NCI-H446 treated with DMSO at 0.1 percent for 48 hours (cell line): ENCODE measurements at regions not wholly inside any gene's neighbourhood (a gene's known extent, or its start where the extent isn't known, plus 50 kb on each side); places are given as distances from the start of the nearest gene placed in this dataset.
A peak's percentile ranks its signal among the peaks of the same experiment; 100 is the strongest.

Experiments
- DNase-seq: peaks from one replicate; lab custom pipeline; 2025; lab: John Stamatoyannopoulos, UW

DNA sequence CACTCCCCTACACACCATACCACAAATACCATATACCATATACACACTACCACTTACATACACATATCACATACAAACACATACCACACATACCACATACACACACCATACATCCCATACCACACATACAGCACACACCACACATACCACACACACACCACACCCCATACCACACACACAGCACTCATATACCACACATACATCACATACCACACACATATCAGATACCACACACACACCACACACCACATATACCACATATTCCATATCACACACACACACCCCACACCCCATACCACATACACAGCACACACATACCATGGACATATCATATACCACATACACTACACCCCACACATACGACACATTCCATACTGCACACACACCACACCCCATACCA lies 276.6 kb downstream of the GADD45G start:
- DNase-seq = no peak

GRCh38 chr9:89882930-89883361 lies 278.1 kb downstream of the GADD45G start:
- no peak for DNase-seq

GRCh38 chr9:89883401-89884341 lies 278.9 kb downstream of the GADD45G start:
- DNase-seq = no peak

DNA sequence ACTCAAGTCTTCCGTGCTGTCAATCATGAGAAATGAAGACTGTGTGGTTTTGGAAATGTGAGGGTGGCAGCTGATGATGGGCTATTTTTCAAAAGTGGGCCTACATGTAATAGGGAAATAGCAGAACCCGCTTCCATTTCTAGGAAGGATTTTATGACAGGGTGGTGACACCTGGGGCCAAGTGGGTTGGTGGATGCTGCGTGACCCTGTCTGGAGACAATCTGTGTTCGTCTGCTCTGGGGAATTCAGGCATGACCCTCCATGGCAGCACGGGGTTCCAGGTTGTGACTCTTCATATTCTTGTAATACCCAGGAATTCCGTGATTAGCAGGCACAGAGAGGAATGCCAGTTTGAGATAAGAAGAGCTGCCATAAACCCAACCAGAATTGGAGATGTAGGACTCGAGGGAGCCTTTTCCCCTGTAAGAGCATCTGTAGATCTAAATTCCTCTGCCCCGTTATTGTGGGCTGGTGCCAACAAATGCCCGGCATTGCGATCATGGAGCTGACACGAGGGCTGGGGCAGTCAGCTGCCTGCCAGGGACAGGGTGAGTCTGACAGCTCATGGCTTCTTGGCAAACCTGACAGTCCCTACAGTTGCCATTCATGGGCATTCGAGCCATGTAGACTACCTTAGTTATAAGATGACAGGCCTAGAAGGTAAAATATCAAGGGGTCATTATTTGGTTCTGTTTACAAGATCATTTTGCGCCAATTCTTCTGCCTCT lies 279.7 kb downstream of the GADD45G start:
- DNase-seq = no peak

DNA sequence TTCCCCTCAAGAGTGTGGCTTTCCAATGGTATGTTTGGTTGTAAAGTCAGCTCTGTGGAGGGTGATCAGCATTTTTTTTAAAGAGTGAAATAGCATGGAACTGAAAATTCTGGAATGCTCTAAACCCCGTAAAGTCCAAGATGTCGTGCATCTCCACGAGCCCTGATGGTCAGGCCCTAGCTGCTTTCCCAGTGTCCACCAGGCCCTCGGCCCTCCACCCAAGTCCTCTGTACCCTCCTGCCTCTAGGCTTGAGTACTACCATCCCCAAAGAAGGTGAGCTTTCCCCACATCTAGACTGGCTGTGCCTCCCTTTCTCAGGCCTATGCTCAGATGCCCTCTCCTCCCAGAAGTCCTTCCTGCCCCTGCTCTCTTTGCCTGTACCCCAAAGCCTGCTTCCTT lies 280.3 kb downstream of the GADD45G start:
- no peak for DNase-seq

GRCh38 chr9:89886281-89886700 lies 281.5 kb downstream of the GADD45G start:
- DNase-seq = no peak

DNA sequence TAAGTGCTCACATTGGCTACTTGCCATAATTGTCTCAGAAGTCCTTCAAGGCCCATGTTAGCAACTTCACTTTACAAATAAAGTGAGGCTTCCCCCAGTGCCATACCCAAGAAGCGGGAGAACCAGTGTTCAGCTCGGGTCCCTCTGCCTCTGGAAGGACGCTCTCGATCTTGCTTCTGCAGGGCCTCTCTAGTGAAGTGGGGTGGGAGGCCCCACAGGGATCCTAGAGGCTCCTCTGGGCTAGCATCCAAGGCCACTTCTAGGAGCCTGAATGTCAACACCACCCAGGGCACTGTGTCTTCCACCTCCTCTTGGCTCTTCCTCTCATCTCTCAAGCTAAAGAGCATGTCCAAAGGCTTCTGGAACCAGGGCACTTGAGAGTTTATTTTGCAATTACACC lies 282.5 kb downstream of the GADD45G start:
- no peak for DNase-seq

DNA sequence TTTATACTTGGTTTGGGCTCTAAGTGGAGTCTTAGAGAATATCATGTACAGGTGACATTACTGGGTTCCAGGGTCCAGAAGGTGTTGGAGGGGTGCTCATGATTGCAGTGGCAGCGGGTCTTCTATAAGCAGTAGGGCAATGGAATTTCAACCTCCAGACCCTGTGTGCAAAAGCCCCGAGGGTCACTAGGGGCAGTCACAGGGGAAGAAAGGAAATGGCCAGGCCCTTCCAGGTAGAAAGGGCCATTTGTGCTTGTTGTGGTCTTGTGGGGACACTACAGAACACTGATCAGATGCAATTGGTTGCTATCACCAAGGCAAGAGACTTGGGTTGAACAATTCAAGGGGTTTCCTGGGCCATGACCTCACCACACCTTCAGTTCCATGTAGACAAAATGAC lies 283.4 kb downstream of the GADD45G start:
- DNase-seq = no peak

DNA sequence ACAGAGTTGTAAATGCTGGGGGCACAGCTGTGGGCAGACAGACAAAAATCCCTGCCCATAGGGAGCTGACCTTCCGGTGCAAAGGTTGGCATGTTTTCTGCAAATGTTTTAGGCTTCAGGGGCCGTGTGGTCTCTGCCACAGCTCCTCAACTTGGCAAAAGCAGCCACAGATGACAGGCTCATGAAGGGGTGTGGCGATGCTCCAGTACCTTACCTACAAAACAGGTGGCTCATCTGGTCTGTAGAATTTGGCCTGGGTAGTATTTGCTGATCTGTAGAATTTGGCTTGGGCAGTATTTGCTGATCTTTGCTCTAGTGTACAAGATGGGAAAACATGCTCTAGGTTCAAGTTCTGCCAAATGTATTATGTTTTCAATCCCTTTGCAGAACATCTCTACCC lies 283.9 kb downstream of the GADD45G start:
- DNase-seq = no peak

GRCh38 chr9:89889865-89890264 lies 285.1 kb downstream of the GADD45G start:
- DNase-seq = no peak

- DNase-seq = no peak
Measured at GRCh38 chr9:89890326-89890980, 285.6 kb downstream of the GADD45G start.

DNA sequence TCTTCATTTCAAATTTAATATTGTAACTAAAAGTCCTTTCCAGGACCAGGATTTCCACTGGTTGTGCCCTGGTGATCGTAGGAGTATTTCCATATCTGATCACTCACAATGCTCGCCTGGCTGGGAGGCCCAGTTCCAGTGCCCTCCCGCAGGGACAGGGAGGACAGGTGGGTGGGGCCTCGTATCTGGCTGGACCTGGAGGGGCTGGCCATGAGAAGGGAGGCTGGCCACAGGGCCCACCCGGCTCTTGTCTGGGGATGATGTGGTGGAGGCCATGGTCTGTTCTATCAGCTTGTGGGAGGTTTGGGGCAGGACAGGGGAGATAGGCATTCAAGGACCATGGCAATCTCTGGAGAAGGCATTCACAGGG lies 286.4 kb downstream of the GADD45G start:
- no peak for DNase-seq

DNA sequence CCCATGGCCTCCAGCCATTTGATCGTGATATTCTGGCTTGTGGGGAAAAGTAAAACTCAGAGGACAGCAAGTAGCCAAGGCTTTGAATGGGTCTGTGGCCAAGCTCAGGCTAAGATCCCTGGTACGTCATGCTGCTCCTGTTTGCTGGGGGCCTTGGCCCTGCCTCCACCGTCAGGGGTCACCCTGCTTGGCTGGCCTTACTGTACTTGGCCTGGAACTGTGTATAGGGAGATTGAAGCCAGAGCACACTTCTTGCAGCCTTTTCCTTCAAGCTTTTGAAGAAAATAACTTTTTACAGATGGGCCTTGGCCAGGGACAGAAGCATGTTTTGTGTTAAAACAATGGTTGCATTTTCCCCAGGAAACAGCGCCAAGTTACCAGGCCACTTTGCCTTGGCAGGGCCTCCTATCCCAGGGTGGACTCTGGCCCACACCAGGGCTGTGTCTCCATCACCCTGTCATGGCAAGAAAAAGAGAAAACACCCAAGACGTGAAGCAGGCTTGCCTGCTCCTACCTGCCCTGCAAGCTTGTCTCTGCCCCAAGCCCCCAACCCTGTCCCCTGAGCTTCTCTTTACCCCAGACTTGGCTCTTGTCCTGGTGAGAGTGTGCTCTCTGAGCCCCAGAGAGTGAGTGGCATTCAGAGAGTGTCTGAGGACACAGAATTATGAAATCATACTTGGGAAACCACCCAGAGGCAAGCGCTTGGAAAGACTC lies 286.9 kb downstream of the GADD45G start:
- peak; percentile 37 for DNase-seq

DNA sequence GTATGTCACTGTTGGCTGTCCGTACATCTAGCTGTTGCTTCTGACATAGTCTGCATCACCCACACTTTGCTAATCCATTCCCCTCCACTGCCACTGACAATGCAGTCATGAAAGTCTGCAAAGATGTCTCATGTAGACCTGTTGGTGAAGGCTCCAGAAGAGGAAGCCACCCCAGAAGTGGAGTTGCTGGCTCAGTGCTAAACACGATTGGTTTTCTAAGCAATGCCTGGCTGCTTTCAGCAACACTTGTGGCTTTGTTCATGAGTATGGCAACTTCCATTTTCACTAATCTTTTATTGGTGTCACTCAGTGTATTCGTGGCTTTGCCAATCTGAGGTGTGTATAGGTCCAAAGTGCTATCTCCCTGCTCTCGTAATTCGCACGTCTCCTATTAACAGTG lies 288.1 kb downstream of the GADD45G start:
- no peak for DNase-seq

DNA sequence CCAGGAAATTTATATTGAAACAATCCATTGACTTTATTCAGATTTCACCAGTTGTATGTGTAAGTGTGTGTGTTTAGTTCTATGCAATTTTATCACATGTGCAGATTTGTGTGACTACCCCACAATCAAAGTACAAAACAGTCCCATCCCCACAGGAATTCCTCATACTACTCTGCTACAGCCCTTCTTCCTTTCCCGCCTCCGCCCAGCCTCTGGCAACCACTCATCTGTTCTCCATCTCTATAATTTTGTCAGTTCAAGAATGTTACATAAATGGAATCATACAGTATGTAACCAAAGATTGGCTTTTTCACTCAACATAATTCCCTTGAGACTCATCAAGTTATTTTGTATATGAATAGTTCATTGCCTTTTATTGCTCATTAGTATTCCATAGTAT lies 289.1 kb downstream of the GADD45G start:
- no peak for DNase-seq

DNA sequence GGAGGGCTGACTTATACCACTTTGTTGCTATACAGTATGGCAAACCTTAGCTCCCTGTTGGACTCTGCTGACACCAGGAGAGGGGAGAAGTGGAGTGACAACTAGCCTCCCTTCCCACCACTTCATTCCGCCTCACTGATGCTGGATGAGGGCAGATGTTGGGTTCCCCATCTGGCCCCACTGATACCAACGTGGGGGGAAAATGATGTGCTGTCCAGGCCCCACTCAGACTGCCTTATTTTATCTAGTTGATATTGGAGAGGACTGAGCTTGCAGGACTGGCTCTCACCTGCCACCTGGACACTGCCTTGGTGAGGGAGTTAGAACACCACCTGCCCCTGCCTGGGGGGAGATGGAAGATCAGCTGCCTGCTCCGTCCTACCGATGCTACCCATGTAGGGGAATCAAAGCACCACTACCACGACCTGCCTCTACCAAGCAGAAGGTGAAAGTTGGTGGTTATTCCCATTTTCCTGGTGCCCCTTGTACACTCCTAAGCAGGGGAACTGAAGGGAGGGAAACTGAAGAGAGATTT lies 292.1 kb downstream of the GADD45G start:
- DNase-seq = no peak

DNA sequence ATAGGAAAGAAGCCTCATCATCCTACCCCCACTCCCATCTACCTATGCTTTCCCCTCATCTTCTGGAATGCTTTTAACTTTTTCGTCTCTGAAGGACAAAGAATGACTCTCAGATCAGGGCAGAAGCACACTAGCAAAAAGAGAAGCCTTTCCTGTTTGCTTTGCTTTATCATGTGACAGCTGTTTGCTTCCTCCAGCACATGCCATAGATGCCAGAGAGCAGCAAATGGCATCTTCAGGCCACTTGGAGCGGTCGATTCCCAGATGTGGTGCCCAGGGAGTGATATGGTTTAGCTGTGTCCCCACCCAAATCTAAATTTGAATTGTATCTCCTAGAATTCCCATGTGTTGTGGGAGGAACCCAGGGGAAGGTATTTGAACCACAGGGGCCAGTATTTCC lies 294.8 kb downstream of the GADD45G start:
- no peak for DNase-seq

- no peak for DNase-seq
Measured at GRCh38 chr9:89901920-89902319, 297.1 kb downstream of the GADD45G start.

DNA sequence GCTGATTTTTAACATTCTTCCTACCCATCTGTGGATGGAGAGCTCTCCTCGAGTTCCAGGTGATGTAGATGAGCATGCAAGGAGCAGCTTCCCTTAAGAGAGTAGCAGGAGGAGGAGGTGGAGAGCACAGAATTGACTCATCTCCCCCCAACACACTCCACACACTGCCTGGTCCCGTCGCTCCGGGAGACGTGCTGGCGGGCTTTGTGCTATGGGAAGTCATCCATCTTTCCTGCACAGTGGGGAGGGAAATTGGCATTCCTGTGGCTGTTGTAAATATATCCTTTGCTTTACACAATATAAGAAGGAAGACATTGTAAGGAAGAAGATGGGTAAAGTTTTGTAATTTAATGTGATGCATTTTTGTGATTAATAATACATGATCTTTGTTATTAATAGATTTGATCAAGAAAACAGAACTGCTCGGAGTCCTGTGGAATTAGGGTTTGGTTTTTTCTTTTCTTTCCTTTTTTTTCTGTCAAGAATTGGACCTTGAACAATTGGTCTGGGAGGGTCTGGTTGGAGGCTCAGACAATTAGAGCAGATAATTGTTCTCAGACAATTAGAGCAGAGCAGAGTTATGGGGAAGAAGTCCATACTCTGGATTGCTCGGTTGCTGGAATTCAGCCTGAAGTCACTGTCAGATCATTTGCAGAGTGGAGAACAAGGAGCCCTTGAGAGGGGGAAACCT lies 297.8 kb downstream of the GADD45G start:
- peak; percentile 13 for DNase-seq

- DNase-seq = no peak
Measured at GRCh38 chr9:89903141-89903475, 298.3 kb downstream of the GADD45G start.

- DNase-seq = no peak
Measured at GRCh38 chr9:89905606-89906338, 301.0 kb downstream of the GADD45G start.
